ENCODE measurements at regions not wholly inside any gene's neighbourhood (a gene's known extent, or its start where the extent isn't known, plus 50 kb on each side); places are given as distances from the start of the nearest gene placed in this dataset.

DNA sequence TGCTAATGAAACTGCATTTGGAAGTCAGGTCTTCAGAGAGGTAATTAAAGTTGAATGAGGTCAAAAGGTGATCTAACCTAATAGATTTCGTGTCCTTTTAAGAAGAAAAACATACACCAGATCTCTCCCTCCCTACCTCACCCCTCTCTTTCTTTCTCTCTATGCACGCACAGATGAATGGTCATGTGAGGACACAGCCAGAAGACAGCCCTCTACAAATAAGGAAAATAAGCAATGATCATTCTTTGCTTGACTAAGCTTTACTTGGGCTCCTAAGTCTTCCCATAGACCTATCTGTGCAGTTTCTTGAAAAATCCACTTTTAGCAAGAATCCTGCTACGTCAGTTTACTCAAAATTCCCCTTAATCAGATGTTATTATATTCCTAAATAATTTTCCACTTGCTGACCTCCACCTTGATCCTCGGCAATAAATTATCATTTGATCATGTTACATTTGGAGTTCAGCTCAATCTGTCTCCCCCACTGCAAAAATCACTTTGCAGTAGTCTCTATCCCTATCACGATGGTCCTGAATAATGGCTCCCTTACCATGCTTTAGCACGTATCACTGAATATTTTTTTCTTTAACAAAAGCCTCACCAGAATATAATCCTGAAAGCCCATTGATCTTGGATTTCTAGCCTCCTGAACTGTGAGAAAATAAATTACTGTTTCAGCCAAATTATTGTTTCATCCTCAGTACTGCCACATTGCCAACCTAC lies 527.3 kb downstream of the GABRG1 start:
- TF ChIP-seq EP300 (conservative IDR thresholded peaks at IDR 0.05; ENCODE audit: poor library complexity, severe bottlenecking), result no peak
- TF ChIP-seq, protein P1, sequence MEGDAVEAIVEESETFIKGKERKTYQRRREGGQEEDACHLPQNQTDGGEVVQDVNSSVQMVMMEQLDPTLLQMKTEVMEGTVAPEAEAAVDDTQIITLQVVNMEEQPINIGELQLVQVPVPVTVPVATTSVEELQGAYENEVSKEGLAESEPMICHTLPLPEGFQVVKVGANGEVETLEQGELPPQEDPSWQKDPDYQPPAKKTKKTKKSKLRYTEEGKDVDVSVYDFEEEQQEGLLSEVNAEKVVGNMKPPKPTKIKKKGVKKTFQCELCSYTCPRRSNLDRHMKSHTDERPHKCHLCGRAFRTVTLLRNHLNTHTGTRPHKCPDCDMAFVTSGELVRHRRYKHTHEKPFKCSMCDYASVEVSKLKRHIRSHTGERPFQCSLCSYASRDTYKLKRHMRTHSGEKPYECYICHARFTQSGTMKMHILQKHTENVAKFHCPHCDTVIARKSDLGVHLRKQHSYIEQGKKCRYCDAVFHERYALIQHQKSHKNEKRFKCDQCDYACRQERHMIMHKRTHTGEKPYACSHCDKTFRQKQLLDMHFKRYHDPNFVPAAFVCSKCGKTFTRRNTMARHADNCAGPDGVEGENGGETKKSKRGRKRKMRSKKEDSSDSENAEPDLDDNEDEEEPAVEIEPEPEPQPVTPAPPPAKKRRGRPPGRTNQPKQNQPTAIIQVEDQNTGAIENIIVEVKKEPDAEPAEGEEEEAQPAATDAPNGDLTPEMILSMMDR (IDR thresholded peaks at IDR 0.05; ENCODE audit: poor library complexity, severe bottlenecking), result no peak
- no peak for TF ChIP-seq RAD21 (conservative IDR thresholded peaks at IDR 0.05)
- no peak for TF ChIP-seq MXI1 (conservative IDR thresholded peaks at IDR 0.05; ENCODE audit: poor library complexity, severe bottlenecking)
- TF ChIP-seq TAF1 (IDR thresholded peaks at IDR 0.05; ENCODE audit: low read depth), result no peak
- TF ChIP-seq EZH2 (IDR thresholded peaks at IDR 0.05; ENCODE audit: borderline replicate concordance, insufficient read depth, low read length, poor library complexity, severe bottlenecking), result no peak
- no peak for TF ChIP-seq POLR2AphosphoS5 (IDR thresholded peaks at IDR 0.05)
